ENCODE measurements at regions not wholly inside any gene's neighbourhood (a gene's known extent, or its start where the extent isn't known, plus 50 kb on each side); places are given as distances from the start of the nearest gene placed in this dataset.

GRCh38 chr7:41175435-41175834 is 527.5 kb downstream of the INHBA start:
- DNase-seq (ENCODE audit: low read depth in 2 of 2), result no peak

DNA sequence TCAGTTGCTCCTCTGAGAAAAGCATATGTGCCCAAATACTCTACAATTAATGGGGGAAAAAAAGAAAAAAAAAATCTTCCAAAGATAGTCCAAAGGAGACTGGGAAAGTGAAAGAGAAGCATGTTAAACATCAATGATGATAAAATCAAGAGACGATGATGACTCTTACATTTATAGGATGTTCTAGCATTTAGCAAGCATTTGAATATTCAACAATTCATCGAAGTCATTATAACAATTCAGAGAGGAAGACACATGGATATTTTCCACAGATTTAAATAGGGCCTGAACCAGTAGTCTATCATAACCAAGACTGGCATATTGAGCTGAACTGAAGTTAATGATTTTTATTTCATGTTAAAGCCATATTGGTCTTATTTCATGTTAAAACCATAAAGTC is 528.4 kb downstream of the INHBA start:
- DNase-seq (ENCODE audit: low read depth in 2 of 2), result no peak

- no peak for DNase-seq (ENCODE audit: low read depth in 2 of 2)
Measured at GRCh38 chr7:41170466-41170865, 532.4 kb downstream of the INHBA start.

- DNase-seq (ENCODE audit: low read depth in 2 of 2), result no peak
Measured at GRCh38 chr7:41169317-41169716, 533.6 kb downstream of the INHBA start.

DNA sequence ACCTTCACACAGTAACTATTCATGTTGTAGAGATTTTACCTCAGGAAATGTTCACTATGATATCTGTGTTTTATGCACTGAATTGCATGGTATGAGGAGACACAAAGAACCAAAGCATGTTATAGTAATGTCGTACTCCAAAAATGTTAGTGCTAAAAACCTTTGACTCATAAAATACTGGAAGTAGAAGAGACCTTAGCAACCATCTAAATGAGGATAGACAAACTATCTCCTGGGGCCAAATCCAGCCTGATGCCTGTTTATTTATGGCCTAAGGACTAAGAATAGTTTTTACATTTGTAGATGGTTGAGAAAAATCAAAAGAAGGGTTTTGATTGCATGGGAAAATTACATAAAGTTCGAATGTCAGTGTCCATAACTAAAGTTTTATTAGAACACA is 535.1 kb downstream of the INHBA start:
- no peak for DNase-seq (ENCODE audit: low read depth in 2 of 2)

DNA sequence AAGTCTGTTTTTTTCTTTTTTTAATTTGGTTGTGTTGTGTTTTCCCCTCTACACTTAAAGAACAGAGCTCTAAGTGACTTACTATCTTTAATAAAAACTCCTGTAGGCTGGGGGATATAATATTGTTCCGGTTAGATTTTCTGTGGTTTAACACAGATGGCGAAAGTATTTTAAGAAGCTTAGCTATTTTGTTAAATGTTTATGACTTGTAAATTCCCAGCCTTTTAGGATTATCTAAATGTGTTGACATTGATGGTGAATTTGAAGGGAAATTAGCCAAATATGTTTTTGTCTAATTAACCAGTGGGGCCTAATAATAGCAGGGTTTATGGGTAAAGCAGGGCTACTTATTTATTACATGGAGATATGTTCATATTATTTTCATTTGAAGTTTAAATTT is 538.5 kb downstream of the INHBA start:
- no peak for DNase-seq (ENCODE audit: low read depth in 2 of 2)

GRCh38 chr7:41163991-41164390 is 538.9 kb downstream of the INHBA start:
- DNase-seq (ENCODE audit: low read depth in 2 of 2), result no peak

- no peak for DNase-seq (ENCODE audit: low read depth in 2 of 2)
Measured at GRCh38 chr7:41162612-41163011, 540.3 kb downstream of the INHBA start.

DNA sequence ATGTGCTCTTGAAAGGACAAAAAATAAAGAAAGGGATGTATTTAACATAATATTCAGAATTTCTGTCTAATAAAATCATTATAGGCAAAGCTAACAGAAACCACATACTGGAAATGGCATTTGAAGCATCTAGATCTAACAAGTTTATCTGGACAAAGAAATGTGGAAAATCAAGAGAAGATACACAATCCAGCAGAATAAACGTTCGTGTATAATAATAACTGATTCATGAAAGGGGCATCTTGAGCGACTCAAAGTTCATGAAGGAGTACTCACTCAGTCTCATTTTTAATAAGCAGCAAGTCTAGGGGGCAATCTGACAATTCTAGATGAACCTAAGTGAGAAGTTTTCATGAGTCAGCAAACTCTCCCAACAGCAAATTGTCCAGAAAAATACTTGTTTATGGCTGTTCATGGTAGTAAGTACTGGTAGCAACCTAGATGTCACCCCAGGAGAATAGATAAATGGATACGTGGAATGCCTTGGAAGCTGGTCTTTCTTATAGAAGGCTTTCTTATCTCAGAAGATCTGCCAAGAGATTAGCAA is 541.8 kb downstream of the INHBA start:
- DNase-seq (ENCODE audit: low read depth in 2 of 2), result no peak

DNA sequence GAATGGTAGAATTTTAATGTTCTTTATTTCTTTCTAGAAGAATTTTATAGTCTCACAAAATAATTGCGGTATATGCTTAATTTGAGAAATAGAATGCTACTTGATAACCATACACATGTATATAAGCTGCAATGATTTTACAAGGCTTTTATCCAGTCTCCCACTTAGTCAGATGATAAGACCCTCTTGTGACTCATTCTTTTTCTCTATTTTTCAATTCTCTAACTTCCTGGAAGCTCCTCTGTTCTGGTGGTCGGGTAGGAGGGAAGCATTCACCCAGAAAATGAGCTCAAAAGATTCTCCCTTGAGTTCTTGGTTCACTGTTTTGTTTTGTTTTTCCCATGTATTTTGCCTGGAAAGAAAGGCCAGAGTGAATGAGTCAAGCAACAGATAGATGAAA is 546.6 kb downstream of the INHBA start:
- DNase-seq (ENCODE audit: low read depth in 2 of 2), result no peak

DNA sequence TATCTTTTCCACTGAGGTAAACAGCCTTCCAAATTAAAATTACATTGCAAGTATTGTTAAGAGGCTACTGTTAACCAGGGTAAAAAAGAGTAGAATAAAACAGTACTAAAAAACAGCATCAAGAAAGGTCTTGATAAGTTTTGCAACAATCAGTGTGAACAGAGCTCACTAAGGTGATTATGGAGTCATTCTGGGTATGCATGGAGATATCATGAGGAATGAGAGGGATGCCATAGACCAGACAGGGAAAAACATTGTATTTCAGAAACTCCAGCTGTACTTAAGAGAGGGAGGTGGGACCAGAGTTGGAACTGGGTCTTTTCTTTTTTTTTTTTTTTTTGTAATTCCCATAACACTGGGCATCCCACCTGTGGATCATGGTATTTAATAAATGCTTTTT is 549.6 kb downstream of the INHBA start:
- no peak for DNase-seq (ENCODE audit: low read depth in 2 of 2)

- no peak for DNase-seq (ENCODE audit: low read depth in 2 of 2)
Measured at GRCh38 chr7:41152179-41152678, 550.7 kb downstream of the INHBA start.

GRCh38 chr7:41149576-41149975 is 553.3 kb downstream of the INHBA start:
- no peak for DNase-seq (ENCODE audit: low read depth in 2 of 2)

- DNase-seq (ENCODE audit: low read depth in 2 of 2), result no peak
Measured at GRCh38 chr7:41148521-41148951, 554.4 kb downstream of the INHBA start.

DNA sequence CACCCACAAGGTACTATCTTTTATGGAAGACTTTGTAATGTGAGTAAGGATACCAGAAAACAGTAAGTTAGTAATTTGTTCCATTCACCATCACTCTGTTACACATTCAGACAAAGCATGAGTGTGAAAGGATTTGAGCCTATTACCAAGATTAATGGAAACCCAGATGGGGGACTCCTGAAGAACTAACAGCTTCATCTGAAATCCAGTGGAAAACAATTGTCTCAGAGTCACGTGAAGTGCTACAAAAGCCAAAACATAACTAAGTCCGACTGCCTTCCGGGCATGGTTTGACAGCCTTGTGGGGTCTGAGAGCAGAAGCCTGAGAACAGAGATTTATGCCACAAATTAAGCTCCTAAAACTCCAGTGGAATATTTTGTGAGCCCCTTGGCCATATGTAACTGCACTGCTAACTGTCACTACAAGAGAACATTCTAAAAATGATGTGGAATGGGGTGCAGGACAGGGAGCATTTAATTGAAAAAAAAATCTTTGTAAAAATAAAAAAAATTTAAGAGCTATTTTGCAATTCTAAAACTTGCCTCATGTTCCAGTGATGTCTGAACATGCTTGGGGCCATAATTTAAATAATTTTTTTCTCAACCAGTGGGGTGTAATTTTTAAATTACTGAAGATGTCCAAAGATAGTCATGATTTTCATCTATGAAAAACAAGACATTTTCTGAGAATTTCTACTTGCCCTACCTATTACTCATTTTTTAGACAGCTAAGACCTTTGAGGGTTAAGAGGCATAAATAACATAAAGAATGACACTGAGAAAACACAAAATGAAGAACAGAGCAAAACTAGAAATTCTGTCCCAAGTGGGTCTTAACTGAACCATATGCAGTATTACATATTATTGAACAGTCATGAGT is 555.0 kb downstream of the INHBA start:
- no peak for DNase-seq (ENCODE audit: low read depth in 2 of 2)

- no peak for DNase-seq (ENCODE audit: low read depth in 2 of 2)
Measured at GRCh38 chr7:41146429-41146828, 556.5 kb downstream of the INHBA start.

DNA sequence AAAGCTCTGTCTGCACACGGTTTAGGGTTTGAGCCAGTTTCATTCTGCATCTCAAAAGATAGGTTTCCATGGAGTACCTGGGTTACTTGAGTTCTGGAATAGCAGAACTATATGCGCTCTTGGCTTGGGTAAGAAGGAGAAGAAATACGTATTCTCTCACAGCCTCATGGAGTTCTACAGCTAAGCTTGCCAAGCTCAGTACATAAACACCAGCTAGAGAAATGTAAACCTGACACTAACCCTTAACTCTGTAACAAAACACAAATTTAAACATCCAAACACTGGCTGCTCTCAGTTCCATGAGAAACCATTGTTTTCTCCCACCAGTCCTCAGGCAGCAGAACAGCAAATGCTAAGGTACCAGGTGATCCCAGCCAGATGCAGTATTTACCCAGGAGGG is 557.2 kb downstream of the INHBA start:
- no peak for DNase-seq (ENCODE audit: low read depth in 2 of 2)

DNA sequence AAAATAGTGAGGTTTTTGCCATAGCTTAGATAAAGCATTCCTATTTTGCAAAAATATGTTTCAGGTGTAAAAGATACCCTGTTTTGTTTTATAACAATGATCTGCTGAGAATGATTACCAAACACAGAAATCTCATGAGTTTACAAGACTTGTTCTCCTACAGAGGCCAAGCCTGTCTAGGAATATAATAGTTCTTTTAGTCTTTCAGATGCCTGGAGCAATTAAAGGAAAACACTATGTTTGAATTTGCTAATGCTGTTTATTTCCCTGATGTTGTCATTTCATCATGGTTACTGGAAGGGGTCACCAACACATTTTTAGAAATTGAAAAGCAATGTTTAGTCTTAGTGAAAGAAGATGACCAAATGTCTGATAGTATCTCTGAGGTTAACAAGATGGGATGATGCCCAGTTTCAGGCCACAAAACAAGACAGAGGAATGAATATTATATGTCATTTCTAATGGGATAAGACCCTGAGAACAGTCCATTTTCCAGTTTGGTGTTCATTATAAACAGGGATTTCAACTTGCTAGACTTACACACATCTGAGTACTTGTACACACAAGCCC is 559.9 kb downstream of the INHBA start:
- no peak for DNase-seq (ENCODE audit: low read depth in 2 of 2)

DNA sequence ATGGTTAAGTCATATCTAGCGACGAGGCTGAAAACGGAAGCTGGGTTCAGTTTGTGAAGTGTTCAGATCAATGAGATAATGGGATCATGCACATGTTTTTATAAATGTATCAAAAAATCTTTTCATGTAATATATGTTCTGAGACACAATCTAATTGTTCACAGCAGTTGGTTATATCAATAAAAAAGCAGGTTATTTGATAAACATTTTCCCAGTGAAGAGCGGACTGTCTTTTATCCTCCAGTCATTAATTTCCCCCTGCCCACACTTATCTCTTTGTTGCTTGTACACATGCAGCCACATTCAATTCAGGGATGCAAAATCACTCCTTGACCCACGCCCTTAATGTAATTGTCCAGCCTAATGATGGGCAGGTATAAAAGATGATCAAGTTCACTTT is 563.1 kb downstream of the INHBA start:
- DNase-seq (ENCODE audit: low read depth in 2 of 2), result no peak

- DNase-seq (ENCODE audit: low read depth in 2 of 2), result no peak
Measured at GRCh38 chr7:41136551-41136950, 566.3 kb downstream of the INHBA start.

DNA sequence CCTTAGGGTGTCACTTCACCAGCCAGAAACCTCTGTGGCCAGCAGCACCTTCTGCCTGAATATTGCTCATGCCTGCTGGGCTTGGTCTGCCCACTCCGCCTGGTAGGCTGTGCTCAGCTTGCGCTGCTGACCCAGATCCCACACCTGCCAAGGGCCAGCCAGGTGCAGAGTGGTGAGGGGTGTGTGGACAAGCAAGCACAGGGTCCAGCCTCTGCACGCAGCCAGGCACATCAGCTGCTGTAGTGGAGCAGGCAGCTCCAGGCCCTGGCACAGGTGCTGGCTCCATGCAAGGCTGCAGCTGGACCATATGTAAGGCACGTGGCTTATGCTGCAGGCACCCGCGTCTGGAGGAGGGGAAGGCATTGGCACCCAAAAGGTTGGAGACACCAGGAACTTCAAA is 567.4 kb downstream of the INHBA start:
- no peak for DNase-seq (ENCODE audit: low read depth in 2 of 2)

GRCh38 chr7:41134300-41135255 is 568.3 kb downstream of the INHBA start:
- DNase-seq (ENCODE audit: low read depth in 2 of 2), result no peak
